ENCODE measurements at regions not wholly inside any gene's neighbourhood (a gene's known extent, or its start where the extent isn't known, plus 50 kb on each side); places are given as distances from the start of the nearest gene placed in this dataset.
A peak's percentile ranks its signal among the peaks of the same experiment; 100 is the strongest.
"Not testable (repeated sequence)": the region's sequence is repeated elsewhere in the genome, so short reads cannot be mapped to it uniquely, and the experiment has no call there.

- Histone ChIP-seq H3K4me3 (no peak overlapping the region), H3K27ac (no peak overlapping the region), H3K4me1 (peaks cover 0 to 6% (median 0%) of the 10 kb centered on the region in 4 donors), H3K9me3 (no peaks in the 10 kb centered on the region), H3K36me3 (no peaks in the 10 kb centered on the region), H3K27me3 (no peaks in the 10 kb centered on the region)
- TF ChIP-seq POLR2AphosphoS5 (IDR thresholded peaks at IDR 0.05), result no peak
- TF ChIP-seq, protein P1, sequence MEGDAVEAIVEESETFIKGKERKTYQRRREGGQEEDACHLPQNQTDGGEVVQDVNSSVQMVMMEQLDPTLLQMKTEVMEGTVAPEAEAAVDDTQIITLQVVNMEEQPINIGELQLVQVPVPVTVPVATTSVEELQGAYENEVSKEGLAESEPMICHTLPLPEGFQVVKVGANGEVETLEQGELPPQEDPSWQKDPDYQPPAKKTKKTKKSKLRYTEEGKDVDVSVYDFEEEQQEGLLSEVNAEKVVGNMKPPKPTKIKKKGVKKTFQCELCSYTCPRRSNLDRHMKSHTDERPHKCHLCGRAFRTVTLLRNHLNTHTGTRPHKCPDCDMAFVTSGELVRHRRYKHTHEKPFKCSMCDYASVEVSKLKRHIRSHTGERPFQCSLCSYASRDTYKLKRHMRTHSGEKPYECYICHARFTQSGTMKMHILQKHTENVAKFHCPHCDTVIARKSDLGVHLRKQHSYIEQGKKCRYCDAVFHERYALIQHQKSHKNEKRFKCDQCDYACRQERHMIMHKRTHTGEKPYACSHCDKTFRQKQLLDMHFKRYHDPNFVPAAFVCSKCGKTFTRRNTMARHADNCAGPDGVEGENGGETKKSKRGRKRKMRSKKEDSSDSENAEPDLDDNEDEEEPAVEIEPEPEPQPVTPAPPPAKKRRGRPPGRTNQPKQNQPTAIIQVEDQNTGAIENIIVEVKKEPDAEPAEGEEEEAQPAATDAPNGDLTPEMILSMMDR (IDR thresholded peaks at IDR 0.05), result no peak
- no peak for TF ChIP-seq EP300 (IDR thresholded peaks at IDR 0.05)
- no peak for TF ChIP-seq POLR2A (IDR thresholded peaks at IDR 0.05)
- intact Hi-C loops (cut with DNase I), result no loop called here
- WGBS, 2 donors, result 92 to 97% methylated on average over 2 of the region's 2 CpGs
- DNase-seq, result no peak
These were observed 87.1 kb upstream of the NT5E start for GRCh38 chr6:85362652-85363310.

GRCh38 chr6:85361643-85362014, 88.3 kb upstream of the NT5E start:
- H3K36me3 ChIP-seq, result no peaks in the 10 kb centered on the region
- WGBS, 2 donors, result 98 to 100% methylated on average over 2 of the region's 2 CpGs
- H3K27ac ChIP-seq, result peak overlapping the region in 2 of 4 donors; percentile 9 to 16
- peaks cover 0 to 6% (median 0%) of the 10 kb centered on the region in 4 donors for H3K4me1 ChIP-seq
- TF ChIP-seq, protein P1 (IDR thresholded peaks at IDR 0.05), result no peak
- no peak for TF ChIP-seq EP300 (IDR thresholded peaks at IDR 0.05)
- no peak for TF ChIP-seq POLR2A (IDR thresholded peaks at IDR 0.05)
- no peak for TF ChIP-seq POLR2AphosphoS5 (IDR thresholded peaks at IDR 0.05)
- no peaks in the 10 kb centered on the region for H3K9me3 ChIP-seq
- intact Hi-C loops (cut with DNase I), result no loop called here
- H3K4me3 ChIP-seq, result no peak overlapping the region
- H3K27me3 ChIP-seq, result no peaks in the 10 kb centered on the region
- DNase-seq, result no peak

DNA sequence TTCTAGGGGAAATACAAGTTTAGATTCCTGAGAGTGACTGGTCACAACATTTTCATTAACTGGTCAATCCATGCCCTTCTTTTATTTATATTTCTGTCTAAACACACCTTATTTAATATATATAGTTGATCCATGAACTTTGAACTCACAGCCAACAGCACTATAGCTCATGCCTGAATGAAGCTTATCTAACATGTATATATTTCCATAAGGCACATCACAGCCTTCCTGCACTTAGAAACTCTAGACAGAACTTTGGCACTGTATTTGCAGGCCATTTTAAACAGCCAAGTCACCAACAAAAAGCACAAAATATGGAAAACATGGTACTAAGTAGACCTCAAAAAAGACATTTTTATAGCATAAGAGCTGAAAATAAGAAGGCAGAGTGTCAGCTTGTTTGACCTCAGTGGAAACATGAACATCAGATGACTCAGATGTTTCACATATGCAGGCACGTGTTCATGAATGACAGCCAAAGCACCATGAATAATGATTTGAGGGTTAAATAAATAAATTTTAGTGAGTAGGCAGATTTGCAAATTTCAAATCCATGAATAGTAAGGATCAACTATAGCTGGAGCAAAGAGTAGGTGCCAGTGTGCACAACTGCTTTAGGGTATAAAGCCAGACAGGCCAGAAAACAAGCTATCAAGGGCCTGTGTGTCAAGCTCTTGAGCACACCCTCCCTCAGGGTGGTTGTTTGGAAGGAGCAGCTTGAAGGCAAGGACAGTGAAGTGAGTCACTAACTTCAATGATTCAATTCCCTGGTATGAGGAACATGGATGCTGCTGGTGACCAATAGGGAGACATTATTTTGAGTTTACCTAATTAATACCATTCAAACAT, 88.9 kb upstream of the NT5E start:
- Histone ChIP-seq H3K9me3 (no peaks in the 10 kb centered on the region), H3K4me1 (peaks cover 0 to 6% (median 0%) of the 10 kb centered on the region in 4 donors), H3K4me3 (no peak overlapping the region), H3K27ac (no peak overlapping the region), H3K27me3 (no peaks in the 10 kb centered on the region), H3K36me3 (no peaks in the 10 kb centered on the region)
- no peak for TF ChIP-seq EP300 (IDR thresholded peaks at IDR 0.05)
- TF ChIP-seq, protein P1 (IDR thresholded peaks at IDR 0.05), result no peak
- WGBS, 2 donors, result 24 to 44% methylated on average over 1 of the region's 1 CpG
- no peak for DNase-seq
- intact Hi-C loops (cut with DNase I), result no loop called here

DNA sequence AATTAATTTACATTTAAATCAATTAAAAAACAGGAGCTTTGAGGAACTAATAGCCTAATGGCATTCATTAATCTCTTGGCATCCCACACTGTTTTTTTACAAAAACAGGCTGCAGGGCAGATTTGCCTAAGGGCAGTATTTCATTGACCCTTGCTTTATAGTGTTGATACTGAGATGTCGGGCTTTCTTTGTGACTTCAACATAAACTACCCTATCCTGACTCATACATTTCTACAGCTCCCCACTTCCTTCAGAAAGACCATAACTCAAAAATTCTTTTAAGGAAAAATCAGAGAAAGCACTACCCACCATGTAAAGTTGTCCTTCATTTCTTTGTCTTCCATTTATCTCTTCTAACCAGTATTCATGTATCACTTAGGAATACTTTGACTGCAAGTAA, 92.2 kb upstream of the NT5E start:
- intact Hi-C loops (cut with DNase I), result no loop called here
- WGBS, 2 donors, result 34 to 73% methylated on average over 1 of the region's 1 CpG
- H3K4me3 ChIP-seq, result no peak overlapping the region
- H3K27ac ChIP-seq, result no peak overlapping the region
- peaks cover 0 to 6% (median 0%) of the 10 kb centered on the region in 4 donors for H3K4me1 ChIP-seq
- H3K9me3 ChIP-seq, result no peaks in the 10 kb centered on the region
- TF ChIP-seq EP300 (IDR thresholded peaks at IDR 0.05) (no peak), POLR2AphosphoS5 (IDR thresholded peaks at IDR 0.05) (no peak), POLR2A (IDR thresholded peaks at IDR 0.05) (no peak)
- TF ChIP-seq, protein P1 (IDR thresholded peaks at IDR 0.05), result no peak
- no peaks in the 10 kb centered on the region for H3K27me3 ChIP-seq
- no peaks in the 10 kb centered on the region for H3K36me3 ChIP-seq
- DNase-seq, result no peak

DNA sequence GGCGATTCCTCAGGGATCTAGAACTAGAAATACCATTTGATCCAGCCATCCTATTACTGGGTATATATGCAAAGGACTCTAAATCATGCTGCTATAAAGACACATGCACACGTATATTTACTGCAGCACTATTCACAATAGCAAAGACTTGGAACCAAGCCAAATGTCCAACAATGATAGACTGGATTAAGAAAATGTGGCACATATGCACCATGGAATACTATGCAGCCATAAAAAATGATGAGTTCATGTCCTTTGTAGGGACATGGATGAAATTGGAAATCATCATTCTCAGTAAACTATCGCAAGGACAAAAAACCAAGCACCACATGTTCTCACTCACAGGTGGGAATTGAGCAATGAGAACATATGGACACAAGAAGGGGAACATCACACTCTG, 93.1 kb upstream of the NT5E start:
- H3K27me3 ChIP-seq; H3K4me3 ChIP-seq; H3K27ac ChIP-seq; intact Hi-C loops (cut with DNase I); H3K4me1 ChIP-seq; DNase-seq; H3K9me3 ChIP-seq; H3K36me3 ChIP-seq: not testable (repeated sequence)
- WGBS, 2 donors, result 85 to 94% methylated on average over 3 of the region's 3 CpGs

Measured in sigmoid colon (tissue), 6 donors.